IMR-90 (cell line): ENCODE measurements at regions not wholly inside any gene's neighbourhood (a gene's known extent, or its start where the extent isn't known, plus 50 kb on each side); places are given as distances from the start of the nearest gene placed in this dataset.

ENCODE experiments used
- ATAC-seq: fragments of 200-7000 bp; cut with Tn5 transposase; 2 replicates; pipeline ENCODE4 v1.9.1; 2020; ENCODE audit warnings: low read depth, mild to moderate bottlenecking, moderate library complexity
- BruUV-seq: library from RNA; stranded (reverse); fragments of 400-500 nt; replicated peaks from 2 replicates; lab custom pipeline; 2021; lab: Mats Ljungman, UMichigan
- CTCF ChIA-PET: fragments of 300-600 bp; formaldehyde crosslinking; extraction: SDS; loops from one replicate; lab custom pipeline; 2021; ENCODE audit warnings: antibody characterized with exemption; lab: Yijun Ruan, JAX
- POLR2A ChIA-PET: fragments of 300-600 bp; sonication (Branson Sonifier 250); formaldehyde crosslinking; loops from one replicate; lab custom pipeline; 2022; ENCODE audit warnings: antibody characterized with exemption; ENCODE audit not compliant: unreplicated experiment; lab: Charles Lee
- DNase-seq: peaks from one replicate; pipeline ENCODE4 v3.0.0; 2013
- H2AFZ ChIP-seq: replicated peaks from 2 replicates; pipeline ENCODE3; 2013; ENCODE audit warnings: low read length, mild to moderate bottlenecking; ENCODE audit not compliant: poor library complexity
- H2AK5ac ChIP-seq: 2 replicates; pipeline ENCODE4 v1.6.1; 2013; ENCODE audit warnings: low read depth, low read length, inconsistent platforms
- H2AK9ac ChIP-seq: replicated peaks from 2 replicates; pipeline ENCODE3; 2013; ENCODE audit warnings: mild to moderate bottlenecking, low read depth, low read length, moderate library complexity; ENCODE audit not compliant: poor library complexity
- H2BK120ac ChIP-seq: 2 replicates; pipeline ENCODE4 v1.6.1; 2013; ENCODE audit warnings: low read depth, low read length, inconsistent platforms
- H2BK15ac ChIP-seq: 3 replicates; pipeline ENCODE4 v1.6.1; 2013; ENCODE audit warnings: low read depth, low read length, inconsistent platforms
- H2BK20ac ChIP-seq: 2 replicates; pipeline ENCODE4 v1.6.1; 2013; ENCODE audit warnings: low read depth, mild to moderate bottlenecking, inconsistent platforms, low read length, moderate library complexity
- H2BK5ac ChIP-seq: 2 replicates; pipeline ENCODE4 v1.6.1; 2013; ENCODE audit warnings: mild to moderate bottlenecking, low read depth, low read length, inconsistent platforms; ENCODE audit not compliant: poor library complexity, severe bottlenecking
- H3K14ac ChIP-seq: replicated peaks from 2 replicates; pipeline ENCODE4 v1.6.1; 2013; ENCODE audit warnings: low read depth, low read length, inconsistent platforms
- H3K18ac ChIP-seq: 2 replicates; pipeline ENCODE4 v1.6.1; 2013; ENCODE audit warnings: low read depth, low read length, control low read depth
- H3K23ac ChIP-seq: 2 replicates; pipeline ENCODE4 v1.6.1; 2013; ENCODE audit warnings: low read depth, low read length, inconsistent platforms
- H3K27ac ChIP-seq: 2 replicates; pipeline ENCODE4 v1.5.1; 2013; ENCODE audit warnings: mild to moderate bottlenecking, control low read depth, low read length; ENCODE audit not compliant: insufficient read depth
- H3K27me3 ChIP-seq: 2 replicates; pipeline ENCODE4 v1.6.1; 2013; ENCODE audit warnings: low read length; ENCODE audit not compliant: control insufficient read depth, insufficient read depth
- H3K36me3 ChIP-seq: 2 replicates; pipeline ENCODE4 v1.6.1; 2013; ENCODE audit warnings: low read length, mixed read lengths; ENCODE audit not compliant: control insufficient read depth, insufficient read depth
- H3K4ac ChIP-seq: 2 replicates; pipeline ENCODE4 v1.6.1; 2013; ENCODE audit warnings: low read depth, low read length, inconsistent platforms
- H3K4me1 ChIP-seq: 2 replicates; pipeline ENCODE4 v1.6.1; 2013; ENCODE audit warnings: low read length, mixed read lengths; ENCODE audit not compliant: control insufficient read depth, insufficient read depth
- H3K4me2 ChIP-seq: 2 replicates; pipeline ENCODE4 v1.6.1; 2013; ENCODE audit warnings: low read depth, mild to moderate bottlenecking, control low read depth, low read length, moderate library complexity
- H3K4me3 ChIP-seq: 2 replicates; pipeline ENCODE4 v1.5.1; 2013; ENCODE audit warnings: low read depth, mild to moderate bottlenecking, control low read depth, low read length, moderate library complexity; ENCODE audit not compliant: insufficient read depth
- H3K56ac ChIP-seq: 2 replicates; pipeline ENCODE4 v1.6.1; 2013; ENCODE audit warnings: low read length, inconsistent platforms; ENCODE audit not compliant: insufficient read depth; ENCODE audit errors: extremely low read depth
- H3K79me1 ChIP-seq, 2 experiments: 2 replicates each; pipeline ENCODE4 v1.6.1; 2013; ENCODE audit warnings: low read length in 2 of 2, inconsistent platforms in 1 of 2, low read depth in 1 of 2
- H3K9ac ChIP-seq: 2 replicates; pipeline ENCODE4 v1.6.1; 2013; ENCODE audit warnings: low read depth, low read length, control low read depth
- H3K9me1 ChIP-seq: 2 replicates; pipeline ENCODE4 v1.6.1; 2013; ENCODE audit warnings: low read length, inconsistent platforms; ENCODE audit not compliant: insufficient read depth
- H3K9me3 ChIP-seq: 2 replicates; pipeline ENCODE4 v1.6.1; 2013; ENCODE audit warnings: low read length; ENCODE audit not compliant: control insufficient read depth, insufficient read depth
- H4K20me1 ChIP-seq: 2 replicates; pipeline ENCODE4 v1.6.1; 2013; ENCODE audit warnings: low read length, inconsistent platforms; ENCODE audit not compliant: insufficient read depth
- H4K5ac ChIP-seq: 2 replicates; pipeline ENCODE4 v1.6.1; 2013; ENCODE audit warnings: mild to moderate bottlenecking, low read depth, low read length, control low read depth
- H4K8ac ChIP-seq, 2 experiments: 2 replicates each; pipeline ENCODE4 v1.6.1; 2013; ENCODE audit warnings: low read depth in 2 of 2, low read length in 2 of 2, control low read depth in 1 of 2, inconsistent platforms in 1 of 2
- H4K91ac ChIP-seq: 2 replicates; pipeline ENCODE4 v1.6.1; 2013; ENCODE audit warnings: low read depth, low read length, inconsistent platforms; ENCODE audit not compliant: insufficient read depth
- MAFK ChIP-seq: IDR thresholded peaks from 2 replicates; pipeline ENCODE4 v1.6.1; 2012; ENCODE audit warnings: low read depth, low read length, improper control_type of control experiment
- MXI1 ChIP-seq: IDR thresholded peaks from 2 replicates; pipeline ENCODE4 v1.6.1; 2012; ENCODE audit warnings: low read depth, mild to moderate bottlenecking, low read length, moderate library complexity, borderline replicate concordance
- RAD21 ChIP-seq: IDR thresholded peaks from 2 replicates; pipeline ENCODE4 v1.6.1; 2012; ENCODE audit warnings: low read length, improper control_type of control experiment
- WGBS, 2 experiments: methylation state at CpG; one replicate each; pipeline versions ENCODE4 v1.1.5 to v1.1.7; 2013; ENCODE audit warnings: missing lambda C conversion rate in 2 of 2; ENCODE audit not compliant: insufficient read length in 1 of 2; ENCODE audit errors: extremely low coverage in 2 of 2; 5-methylcytosine and 5-hydroxymethylcytosine counted together
- dilution Hi-C: fragments of 300-500 bp; cut with HindIII; formaldehyde crosslinking; loops from one replicate; pipeline ENCODE4 v1.14.3; 2018; ENCODE audit warnings: low sequenced_read_pairs; ENCODE audit not compliant: unreplicated experiment
- in situ Hi-C: fragments of 300-500 bp; cut with MboI; formaldehyde crosslinking; loops from 3 replicates; pipeline ENCODE4 v1.14.3; 2019; ENCODE audit warnings: low sequenced_read_pairs, inconsistent platforms, mixed read lengths
- intact Hi-C: fragments of 100-400 bp; cut with micrococcal nuclease; formaldehyde crosslinking; loops from 2 replicates; pipeline ENCODE4 v1.10.0; 2022
- TF ChIP-seq, protein P1 (sequence below): conservative IDR thresholded peaks from 2 replicates; pipeline ENCODE4 v1.5.1; 2012; ENCODE audit warnings: mild to moderate bottlenecking, low read depth, low read length, improper control_type of control experiment

DNA sequence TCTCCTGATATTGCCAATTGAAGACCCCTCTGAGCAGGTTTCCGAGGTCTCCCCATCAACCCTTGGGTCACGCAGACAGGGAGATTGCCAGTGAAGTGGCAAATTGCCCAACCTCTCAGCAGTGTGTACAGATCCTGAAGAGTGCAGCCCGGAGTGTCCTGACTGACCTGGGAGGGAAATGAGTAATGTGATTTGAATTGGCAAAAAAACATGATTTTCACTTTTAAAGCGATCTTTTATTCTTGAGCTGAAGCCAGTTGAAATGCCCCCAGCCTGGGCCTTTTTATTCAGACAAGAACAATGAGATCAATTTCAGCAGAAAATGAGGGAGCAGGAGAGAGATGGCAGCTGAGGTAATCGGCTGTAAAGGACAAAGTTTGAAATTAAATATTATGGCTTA lies 401.8 kb downstream of the RAPGEF2 start:
- Histone ChIP-seq H3K79me1 (no peaks in the 10 kb centered on the region), H2BK15ac (no peak overlapping the region), H3K27ac (no peak overlapping the region), H2BK120ac (no peak overlapping the region), H3K4me2 (no peak overlapping the region), H3K23ac (no peak overlapping the region), H3K4me3 (no peak overlapping the region), H4K20me1 (no peaks in the 10 kb centered on the region), H3K18ac (no peak overlapping the region), H2AK9ac (no peak overlapping the region), H3K9ac (no peak overlapping the region), H3K9me1 (no peaks in the 10 kb centered on the region), H2AK5ac (no peak overlapping the region), H3K14ac (no peak overlapping the region), H3K27me3 (no peaks in the 10 kb centered on the region; the same call in none of the 2 replicates), H2AFZ (no peak overlapping the region), H3K36me3 (no peaks in the 10 kb centered on the region), H3K9me3 (no peaks in the 10 kb centered on the region), H2BK20ac (no peak overlapping the region), H4K5ac (no peak overlapping the region), H3K4me1 (no peaks in the 10 kb centered on the region), H4K8ac (no peak overlapping the region), H4K91ac (no peak overlapping the region), H3K56ac (no peak overlapping the region), H2BK5ac (no peak overlapping the region), H3K4ac (no peak overlapping the region)
- TF ChIP-seq MAFK (no peak), RAD21 (no peak), MXI1 (no peak)
- TF ChIP-seq, protein P1, sequence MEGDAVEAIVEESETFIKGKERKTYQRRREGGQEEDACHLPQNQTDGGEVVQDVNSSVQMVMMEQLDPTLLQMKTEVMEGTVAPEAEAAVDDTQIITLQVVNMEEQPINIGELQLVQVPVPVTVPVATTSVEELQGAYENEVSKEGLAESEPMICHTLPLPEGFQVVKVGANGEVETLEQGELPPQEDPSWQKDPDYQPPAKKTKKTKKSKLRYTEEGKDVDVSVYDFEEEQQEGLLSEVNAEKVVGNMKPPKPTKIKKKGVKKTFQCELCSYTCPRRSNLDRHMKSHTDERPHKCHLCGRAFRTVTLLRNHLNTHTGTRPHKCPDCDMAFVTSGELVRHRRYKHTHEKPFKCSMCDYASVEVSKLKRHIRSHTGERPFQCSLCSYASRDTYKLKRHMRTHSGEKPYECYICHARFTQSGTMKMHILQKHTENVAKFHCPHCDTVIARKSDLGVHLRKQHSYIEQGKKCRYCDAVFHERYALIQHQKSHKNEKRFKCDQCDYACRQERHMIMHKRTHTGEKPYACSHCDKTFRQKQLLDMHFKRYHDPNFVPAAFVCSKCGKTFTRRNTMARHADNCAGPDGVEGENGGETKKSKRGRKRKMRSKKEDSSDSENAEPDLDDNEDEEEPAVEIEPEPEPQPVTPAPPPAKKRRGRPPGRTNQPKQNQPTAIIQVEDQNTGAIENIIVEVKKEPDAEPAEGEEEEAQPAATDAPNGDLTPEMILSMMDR, result no peak
- DNase-seq (no peak), ATAC-seq (no peak)
- ChIA-PET POLR2A (no interaction called here), CTCF (no interaction called here)
- no TSS peak for BruUV-seq
- intact Hi-C loops (no loop called here), in situ Hi-C loops (no loop called here), dilution Hi-C loops (no loop called here)
- WGBS, 2 experiments, result 83% methylated on average over 1 of the region's 5 CpGs; no CpG with 5 or more reads in 1 of the 2 experiments
